SK-MEL-5 (cell line): ENCODE measurements at regions not wholly inside any gene's neighbourhood (a gene's known extent, or its start where the extent isn't known, plus 50 kb on each side); places are given as distances from the start of the nearest gene placed in this dataset.

Experiments used
- DNase-seq: peaks from one replicate; pipeline ENCODE4 v3.0.0-alpha.2; 2016; ENCODE audit warnings: low read depth, low spot score
- in situ Hi-C: cut with HindIII; loops from 2 replicates; pipeline ENCODE4 v1.10.0; 2016; ENCODE audit warnings: low sequenced_read_pairs, high pct_unique_total_duplicates, low pct_unique_long_range_greater_than_20kb

DNA sequence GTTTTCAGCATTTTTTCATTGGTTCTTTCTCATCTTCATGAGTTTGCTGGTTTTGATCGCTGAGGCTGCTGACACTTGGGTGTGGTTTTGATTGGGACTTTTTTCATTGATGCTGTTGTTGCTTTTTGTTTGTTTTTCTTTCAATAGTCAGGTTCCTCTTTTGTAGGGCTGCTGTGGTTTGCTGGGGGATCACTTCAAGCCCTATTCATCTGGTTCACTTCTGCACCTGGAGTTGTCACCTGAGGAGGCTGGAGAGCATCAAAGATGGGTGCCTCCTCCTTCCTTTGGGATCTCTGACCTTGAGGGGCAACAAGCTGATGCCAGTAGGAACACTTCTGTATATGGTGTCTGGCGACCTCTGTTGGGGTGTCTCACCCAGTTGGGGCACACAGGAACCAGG, 1279.9 kb upstream of the TMPRSS15 start:
- DNase-seq: no peak
- in situ Hi-C loops: no loop called here

DNA sequence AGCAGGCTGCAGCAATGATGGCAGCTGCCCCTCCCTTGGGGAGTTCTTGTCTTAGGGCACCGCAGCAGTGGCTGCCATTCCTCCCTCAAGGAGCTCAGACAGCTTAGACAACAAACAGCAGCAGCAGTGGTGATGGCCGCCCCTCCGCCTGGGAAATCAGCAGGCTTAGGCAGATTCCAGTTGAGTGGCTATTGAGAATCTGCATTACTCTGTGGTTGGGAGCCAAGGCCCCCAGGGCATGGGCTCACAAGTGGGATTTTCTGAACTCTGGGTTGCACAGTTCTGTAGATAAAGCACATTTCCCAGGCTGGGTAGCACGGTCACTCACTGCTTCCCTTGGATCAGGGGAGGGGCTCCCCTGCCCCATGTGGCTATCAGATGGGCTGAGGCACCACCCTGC, 1280.7 kb upstream of the TMPRSS15 start:
- no peak for DNase-seq
- in situ Hi-C loops: no loop called here

DNA sequence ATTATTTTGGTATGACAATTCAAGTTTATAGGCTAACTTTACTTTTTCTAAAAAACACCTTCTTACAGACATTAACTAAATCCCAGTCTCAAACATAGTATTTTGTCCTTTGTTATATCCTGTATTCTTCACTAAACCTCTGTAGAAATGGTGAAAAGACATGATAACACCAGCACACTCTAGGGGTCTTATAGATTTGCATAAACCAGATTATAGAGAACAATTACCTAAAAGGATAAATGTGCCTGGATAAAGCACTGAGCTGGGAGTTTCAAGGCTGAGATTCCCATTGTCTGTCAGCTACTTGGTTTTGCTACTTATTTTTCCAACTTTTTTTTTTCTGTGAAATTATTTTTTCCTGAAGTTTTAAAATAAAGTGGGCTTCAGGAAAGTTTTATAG, 1288.6 kb upstream of the TMPRSS15 start:
- in situ Hi-C loops: no loop called here

DNA sequence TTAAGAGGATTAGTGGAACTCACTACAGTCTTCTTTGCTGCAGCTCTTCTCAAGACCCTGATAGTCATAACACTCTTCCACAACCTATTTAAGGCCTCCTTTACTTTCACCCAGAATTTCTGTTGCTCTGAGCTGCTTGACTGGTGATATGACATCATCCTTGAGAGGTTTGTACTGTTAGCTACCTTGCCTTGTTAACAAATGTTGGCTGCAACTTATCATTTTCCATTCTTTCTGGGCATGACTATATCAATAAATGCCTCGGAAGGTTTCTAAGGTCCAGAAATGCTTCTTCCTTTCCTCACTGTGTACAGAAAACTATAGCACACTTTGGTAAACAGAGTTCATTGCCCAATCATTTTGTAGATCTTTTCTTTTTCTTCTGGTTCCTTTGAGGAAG, 1292.2 kb upstream of the TMPRSS15 start:
- DNase-seq: no peak
- in situ Hi-C loops: no loop called here

More for the DNA sequence above, 1288.6 kb upstream of the TMPRSS15 start:
- no peak for DNase-seq

DNA sequence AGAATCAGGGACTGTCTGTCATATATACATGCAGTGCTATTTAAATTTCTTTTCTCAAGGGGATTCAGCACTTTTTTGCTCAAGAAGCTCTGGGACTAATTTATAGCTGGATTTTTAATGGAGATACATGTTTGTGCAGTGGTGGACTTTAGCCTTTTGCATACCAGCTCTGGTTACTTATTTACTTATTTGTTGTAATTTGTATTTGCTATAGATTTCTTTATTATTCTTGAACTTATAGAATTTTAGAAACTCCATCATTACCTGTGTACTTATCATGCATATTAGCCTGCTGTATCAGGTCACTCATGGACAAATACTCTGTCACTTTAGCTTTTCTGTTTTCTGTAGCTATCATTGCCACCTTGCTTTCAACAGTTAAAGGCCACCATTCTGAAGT, 1296.9 kb upstream of the TMPRSS15 start:
- in situ Hi-C loops: no loop called here

DNA sequence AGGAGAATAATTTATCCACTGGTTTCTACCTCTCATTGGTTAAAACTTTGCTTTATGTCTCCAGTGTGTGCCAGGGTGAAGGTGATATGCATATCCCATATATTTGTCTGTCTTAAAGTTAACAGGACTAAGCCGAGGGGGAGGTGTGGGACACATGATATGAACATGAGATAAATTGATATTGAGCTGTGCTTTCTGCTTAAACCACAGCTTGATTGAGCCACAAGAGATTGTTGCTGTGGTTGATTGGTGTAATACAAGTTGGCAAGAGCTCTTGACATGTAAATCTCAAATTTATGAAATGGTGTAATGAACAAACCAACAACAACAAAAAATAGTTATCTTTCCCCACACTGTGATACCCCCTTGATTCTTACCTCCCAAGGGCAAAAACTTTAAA, 1295.5 kb upstream of the NCAM2 start:
- in situ Hi-C loops: no loop called here
- DNase-seq: no peak

More for the DNA sequence above, 1296.9 kb upstream of the TMPRSS15 start:
- no peak for DNase-seq

DNA sequence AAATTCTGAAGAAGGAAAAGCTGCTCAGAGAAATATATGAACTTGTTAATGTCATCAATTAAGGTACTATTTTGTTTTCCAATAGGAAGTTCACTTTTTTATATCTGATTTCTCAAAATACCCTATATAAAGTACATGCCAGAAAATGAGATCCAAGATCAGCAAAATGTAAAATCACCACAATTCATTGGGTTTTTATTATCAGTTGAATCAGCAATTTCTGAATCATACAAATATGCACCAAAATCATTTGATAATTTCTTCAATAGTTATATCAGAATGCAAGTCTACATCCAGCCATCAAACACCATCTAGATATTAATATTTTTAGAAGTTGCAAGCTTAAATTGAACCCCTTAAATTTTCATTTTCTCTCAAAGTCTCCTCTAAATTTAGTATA, 1293.4 kb upstream of the NCAM2 start:
- no peak for DNase-seq
- in situ Hi-C loops: no loop called here

DNA sequence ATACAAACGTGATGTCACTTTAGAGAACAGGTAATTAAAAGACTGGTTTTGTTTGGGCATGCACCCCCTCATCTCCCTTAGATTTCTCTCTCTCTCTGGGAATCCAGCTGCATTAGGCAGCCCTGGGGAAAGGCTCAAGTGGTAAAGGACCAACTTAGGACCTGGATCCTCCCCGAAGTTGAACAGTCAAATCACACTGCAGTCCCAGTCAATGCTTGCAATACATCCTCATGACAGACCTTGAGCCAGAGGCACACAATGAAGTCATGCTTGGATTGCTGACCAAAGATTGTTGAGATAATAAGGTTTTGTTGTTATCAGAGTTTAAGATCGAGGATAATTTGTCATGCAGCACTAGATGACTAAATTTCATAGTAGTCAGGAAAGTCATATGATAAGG, 1285.8 kb upstream of the NCAM2 start:
- no peak for DNase-seq
- in situ Hi-C loops: no loop called here

DNA sequence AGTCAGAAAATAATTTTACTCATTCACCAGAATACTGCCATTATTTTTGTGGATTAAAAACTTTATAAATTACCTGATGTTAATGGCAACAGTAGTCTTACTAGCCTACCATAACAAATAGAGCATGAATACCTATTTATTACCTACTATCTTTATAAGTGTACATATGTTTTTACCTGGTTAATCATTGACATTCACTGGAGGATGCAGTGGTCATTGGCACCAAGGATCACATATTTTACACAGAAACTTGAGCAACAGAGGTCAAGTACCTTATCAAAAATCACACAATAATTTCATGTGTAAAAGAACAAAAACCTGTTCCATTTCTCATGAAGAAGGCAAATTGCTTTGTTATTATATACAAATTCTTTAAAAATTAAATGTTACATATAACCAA, 1284.9 kb upstream of the NCAM2 start:
- DNase-seq: no peak

DNA sequence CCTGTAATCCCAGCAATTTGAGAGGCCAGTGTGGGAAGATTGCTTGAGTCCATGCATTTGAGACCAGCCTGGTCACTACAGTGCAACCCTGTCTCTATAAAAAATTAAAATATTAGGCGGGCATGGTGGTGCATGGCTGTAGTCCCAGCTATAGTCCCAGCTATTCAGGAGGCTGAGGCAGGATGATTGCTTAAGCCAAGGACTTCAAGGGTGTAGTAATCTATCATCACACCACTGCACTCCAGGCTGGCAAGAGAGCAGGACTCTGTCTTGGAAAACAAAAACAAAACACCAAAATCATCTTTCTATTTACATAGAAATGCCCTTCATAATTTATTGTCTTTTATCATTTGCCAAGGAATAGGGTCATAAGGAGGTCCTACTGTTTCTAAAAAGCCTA, 1274.1 kb upstream of the NCAM2 start:
- DNase-seq: no peak
- in situ Hi-C loops: no loop called here

More for the DNA sequence above, 1284.9 kb upstream of the NCAM2 start:
- in situ Hi-C loops: no loop called here

DNA sequence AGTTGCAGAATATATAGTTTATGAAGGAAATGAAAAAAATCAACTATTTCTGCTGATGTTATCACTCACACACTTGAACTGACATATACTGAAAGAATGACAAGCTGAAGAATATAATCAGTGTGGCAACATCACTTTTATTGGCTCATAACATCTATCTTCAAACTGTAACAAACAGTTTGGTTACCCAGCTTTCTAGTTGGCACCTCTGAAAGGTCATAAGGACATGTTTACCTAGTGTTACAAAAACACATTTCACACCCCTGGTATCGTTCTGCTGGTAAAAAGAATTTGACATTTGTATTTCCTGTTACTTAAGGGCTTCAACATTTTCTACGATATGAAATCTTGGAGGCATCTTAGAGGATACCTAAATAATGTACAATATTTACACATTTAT, 1267.0 kb upstream of the NCAM2 start:
- in situ Hi-C loops: no loop called here
- no peak for DNase-seq

DNA sequence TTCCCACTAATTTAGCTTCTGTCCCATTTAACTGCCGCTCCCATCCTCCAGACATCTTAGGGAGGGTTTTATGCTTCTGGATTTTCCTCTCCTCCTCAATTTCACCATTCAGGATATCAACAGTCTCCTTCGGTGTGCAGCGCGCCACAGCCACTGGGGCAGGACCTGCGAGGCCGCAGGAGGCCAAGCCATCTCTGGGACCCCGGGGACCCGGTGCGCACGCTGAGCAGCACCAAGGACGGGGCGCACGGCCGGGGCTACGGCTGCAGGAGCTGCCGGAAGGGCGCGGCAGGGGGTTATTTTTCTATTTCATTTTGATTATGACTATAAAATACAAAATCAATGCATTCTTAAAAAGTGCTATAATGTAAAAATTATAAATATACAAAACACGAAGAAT, 1238.4 kb upstream of the NCAM2 start:
- in situ Hi-C loops: no loop called here
- DNase-seq: no peak

DNA sequence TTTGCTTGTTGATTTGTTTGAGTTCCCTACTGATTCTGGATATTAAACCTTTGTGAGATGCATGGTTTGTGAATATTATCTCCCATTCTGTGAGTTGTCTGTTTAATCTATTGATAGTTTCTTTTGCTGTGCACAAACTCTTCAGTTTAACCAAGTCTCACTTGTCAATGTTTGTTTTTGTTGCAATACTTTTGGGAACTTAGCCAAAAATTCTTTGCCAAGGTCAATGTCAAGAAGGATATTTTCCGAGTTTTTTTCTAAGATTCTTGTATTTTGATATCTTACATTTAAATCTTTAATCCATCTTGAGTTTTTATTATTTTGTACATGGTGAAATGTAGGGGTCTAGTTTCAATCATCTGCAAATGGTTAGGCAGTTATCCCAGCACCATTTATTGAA, 1230.7 kb upstream of the NCAM2 start:
- in situ Hi-C loops: no loop called here
- DNase-seq: no peak

DNA sequence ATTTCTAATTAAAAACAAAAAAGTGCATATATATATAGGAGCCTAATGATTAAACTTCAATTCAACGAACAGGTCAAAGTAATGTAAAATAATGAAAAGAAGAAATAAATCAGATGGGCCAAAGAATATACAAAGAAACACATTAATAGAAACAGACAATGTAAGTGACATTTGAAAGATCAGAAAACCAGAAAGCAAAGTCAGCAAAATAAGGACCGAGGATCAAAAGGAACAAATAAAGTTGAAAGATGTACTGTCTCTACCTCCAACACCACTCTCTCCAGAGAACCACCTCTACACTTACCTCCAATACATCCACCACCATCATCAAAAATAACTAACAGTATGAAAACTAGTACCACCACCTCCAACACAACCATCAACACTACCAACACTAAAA, 1226.3 kb upstream of the NCAM2 start:
- in situ Hi-C loops: no loop called here
- DNase-seq: no peak

DNA sequence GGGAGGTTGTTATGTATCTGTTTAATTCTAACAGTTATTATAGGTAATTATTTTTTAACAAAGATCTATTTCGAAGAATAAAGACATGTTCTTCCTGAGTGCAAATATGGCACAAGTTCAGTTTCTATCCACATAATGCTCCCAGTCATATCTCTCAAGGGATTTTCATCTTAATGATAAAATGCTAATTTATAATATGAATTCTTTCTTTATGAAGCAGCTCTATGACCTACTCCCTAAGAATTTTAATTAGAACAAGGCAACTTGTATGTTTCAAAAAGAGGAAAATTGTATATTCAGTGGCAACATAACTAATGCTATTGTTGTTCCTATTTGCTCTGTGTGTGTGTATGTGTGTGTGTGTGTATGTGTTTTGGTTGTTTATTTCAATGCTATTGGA, 1222.1 kb upstream of the NCAM2 start:
- DNase-seq: no peak
- in situ Hi-C loops: no loop called here

DNA sequence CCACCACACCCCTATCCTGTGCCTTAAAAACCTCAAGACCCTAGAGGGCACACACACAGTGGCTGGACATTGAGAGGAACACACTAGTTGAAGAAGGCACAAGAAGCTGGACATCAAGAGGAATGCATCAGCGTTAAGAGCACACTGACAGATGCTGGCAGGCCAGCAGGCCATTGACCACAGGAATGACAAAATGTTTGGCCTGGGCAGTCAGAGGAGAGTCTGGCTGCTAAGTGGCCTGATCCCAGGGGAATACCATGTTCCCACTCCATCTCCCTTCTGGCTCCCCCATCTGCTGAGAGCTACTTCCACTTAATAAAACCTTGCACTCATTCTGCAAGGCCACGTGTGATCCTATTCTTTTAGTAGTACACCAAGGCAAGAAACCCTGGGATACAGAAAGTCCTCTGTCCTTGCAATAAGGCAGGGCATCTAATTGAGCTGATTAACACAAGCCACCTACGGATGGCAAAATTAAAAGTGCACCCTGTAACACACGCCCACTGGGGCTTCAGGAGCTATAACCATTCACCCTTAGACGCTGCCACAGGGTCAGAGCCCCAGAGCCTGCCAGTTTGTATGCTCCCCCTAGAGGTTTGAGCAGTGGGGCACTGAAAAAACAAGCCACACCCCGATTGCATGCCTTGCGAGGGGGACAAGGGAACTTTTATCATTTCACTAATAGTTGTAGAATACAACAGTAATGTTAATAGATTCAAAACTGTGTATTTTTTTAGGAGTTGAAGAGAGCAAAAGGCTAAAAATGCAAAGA, 1216.1 kb upstream of the NCAM2 start:
- DNase-seq: no peak
- in situ Hi-C loops: no loop called here

DNA sequence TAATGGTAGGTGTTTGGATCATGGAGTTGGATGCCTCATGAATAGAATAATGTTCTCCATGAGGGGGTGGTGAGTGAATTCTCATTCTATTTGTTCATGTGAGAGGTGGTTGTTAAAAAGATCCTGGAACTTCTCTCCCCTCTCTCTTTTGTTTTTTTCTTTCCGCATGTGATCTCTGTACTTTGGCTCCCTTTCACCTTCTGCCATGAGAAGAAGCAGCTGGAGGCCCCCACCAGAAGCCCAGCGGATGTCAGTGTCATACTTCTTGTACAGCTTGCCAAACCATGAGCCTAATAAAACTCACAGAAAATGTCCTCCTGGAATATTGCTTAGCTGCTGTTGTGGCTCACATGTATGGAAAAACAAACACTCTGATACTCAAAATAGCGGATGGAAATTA, 1212.3 kb upstream of the NCAM2 start:
- no peak for DNase-seq
- in situ Hi-C loops: no loop called here

DNA sequence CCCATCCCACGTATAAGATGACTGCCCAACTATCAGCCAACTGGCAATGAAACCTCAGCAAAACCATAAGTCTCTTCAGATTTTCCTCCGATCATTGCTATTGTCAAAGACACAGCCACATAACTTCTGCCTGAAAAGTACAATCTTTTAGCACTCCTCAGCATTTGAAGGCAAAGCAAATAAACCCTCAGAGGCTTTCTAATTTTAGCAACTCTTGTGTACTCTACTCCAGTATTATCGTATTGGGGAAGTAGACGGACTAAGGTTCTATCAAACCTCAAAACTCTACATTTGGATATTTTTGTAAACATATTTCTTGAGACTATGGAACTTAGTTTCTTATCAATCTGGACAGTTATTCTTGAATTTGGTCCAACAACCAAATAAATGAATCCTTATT, 1206.2 kb upstream of the NCAM2 start:
- no peak for DNase-seq
- in situ Hi-C loops: no loop called here

DNA sequence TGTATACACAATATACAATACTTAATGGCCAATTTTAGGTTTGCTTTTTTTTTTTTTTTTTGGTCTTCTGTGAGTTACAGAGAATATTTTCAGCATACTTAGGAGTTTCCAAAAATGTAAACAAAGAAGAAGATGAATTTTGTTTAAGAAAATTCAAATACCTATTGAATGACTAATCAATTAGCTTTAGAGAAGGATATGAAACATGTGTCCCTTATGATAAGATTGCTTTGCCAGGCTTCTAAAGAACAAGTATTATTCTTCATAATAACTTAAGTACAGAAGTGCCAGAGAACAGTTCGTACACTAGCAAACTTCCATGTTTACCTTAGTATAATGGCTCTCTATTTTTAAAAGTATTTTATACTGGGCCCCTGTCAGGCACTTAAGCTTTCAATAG, 1191.0 kb upstream of the NCAM2 start:
- in situ Hi-C loops: no loop called here
- no peak for DNase-seq

DNA sequence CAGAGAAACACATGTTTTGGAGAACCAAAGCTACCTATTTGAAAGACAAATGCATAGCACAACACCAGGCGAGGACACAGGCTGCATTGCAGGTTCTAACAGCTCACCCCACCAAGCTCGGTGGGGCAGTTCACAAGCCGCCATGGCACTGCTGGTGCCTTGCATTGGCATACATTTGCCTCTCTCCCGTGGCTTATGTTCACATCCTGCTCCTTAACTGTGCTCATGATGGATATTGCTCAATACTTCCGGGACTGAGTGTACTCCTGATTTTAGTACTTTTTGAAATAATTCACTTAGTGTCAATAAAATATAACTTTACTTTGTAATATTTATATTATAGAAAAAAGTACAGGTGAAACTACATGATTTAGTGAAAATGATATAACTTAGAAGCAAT, 1187.4 kb upstream of the NCAM2 start:
- DNase-seq: no peak
- in situ Hi-C loops: no loop called here
